ENCODE measurements at regions not wholly inside any gene's neighbourhood (a gene's known extent, or its start where the extent isn't known, plus 50 kb on each side); places are given as distances from the start of the nearest gene placed in this dataset.

DNA sequence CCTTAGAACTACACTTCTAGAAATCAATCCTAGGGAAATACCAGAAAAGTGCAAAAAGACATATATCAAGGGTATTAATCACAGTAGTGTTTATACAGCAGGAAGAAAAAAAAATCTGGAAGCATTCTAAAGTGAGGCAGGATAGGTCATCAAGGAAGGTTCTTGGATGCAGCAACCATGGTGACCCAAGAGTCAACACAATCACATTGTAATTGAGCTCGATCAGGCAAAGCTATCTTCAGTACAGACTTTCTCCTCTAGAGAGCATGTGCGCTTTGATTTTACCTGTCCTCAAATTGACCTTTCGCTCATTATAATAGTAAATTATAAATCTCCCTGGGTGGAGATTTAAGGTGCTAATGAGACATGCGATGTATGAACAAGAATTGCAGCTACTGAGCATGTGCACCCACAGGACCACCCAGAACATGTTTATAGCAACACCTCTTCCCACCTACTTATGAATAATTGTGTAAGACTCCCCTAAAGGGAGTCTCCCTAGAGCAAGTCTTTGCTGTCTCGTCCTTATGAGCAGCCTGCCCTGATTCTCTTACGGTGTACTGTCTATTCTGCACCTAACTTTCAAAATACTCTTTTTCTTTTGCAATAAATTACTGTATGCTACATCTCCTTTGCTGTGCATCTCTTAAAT, 297.7 kb downstream of the ATPSCKMT start:
- TF ChIP-seq POLR2A (IDR thresholded peaks at IDR 0.05; ENCODE audit: low read depth, low read length): no peak
- TF ChIP-seq SMC3 (IDR thresholded peaks at IDR 0.05; ENCODE audit: low read depth, low read length): no peak
- no peak for TF ChIP-seq RAD21 (IDR thresholded peaks at IDR 0.05; ENCODE audit: low read length)
- TF ChIP-seq, protein P1, sequence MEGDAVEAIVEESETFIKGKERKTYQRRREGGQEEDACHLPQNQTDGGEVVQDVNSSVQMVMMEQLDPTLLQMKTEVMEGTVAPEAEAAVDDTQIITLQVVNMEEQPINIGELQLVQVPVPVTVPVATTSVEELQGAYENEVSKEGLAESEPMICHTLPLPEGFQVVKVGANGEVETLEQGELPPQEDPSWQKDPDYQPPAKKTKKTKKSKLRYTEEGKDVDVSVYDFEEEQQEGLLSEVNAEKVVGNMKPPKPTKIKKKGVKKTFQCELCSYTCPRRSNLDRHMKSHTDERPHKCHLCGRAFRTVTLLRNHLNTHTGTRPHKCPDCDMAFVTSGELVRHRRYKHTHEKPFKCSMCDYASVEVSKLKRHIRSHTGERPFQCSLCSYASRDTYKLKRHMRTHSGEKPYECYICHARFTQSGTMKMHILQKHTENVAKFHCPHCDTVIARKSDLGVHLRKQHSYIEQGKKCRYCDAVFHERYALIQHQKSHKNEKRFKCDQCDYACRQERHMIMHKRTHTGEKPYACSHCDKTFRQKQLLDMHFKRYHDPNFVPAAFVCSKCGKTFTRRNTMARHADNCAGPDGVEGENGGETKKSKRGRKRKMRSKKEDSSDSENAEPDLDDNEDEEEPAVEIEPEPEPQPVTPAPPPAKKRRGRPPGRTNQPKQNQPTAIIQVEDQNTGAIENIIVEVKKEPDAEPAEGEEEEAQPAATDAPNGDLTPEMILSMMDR (conservative IDR thresholded peaks at IDR 0.05; ENCODE audit: low read depth, low read length): no peak

Measured in IMR-90 (cell line).